NCI-H2227 (cell line): ENCODE measurements at regions not wholly inside any gene's neighbourhood (a gene's known extent, or its start where the extent isn't known, plus 50 kb on each side); places are given as distances from the start of the nearest gene placed in this dataset.

Experiments used
- DNase-seq: peaks from one replicate; lab custom pipeline; 2025; ENCODE audit not compliant: unreplicated experiment; lab: John Stamatoyannopoulos, UW

DNA sequence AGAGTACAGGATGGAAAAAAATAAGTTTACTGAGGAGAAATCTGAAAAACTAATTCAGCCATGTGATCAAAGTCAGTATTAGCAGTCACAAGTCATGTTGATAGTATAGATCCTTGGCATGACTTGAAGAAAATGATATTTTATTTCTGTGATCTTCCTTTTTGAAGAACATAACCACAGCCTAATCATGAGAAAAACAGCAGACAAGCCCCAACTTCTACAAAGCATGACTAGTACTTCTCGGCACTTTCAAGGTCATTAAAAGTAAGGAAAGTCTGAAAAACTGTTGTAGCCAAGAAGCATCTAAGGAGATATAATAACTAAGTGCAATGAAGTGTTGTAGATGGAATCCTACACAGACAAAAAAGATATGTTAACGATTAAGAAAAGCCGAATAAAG is 264.1 kb upstream of the FOXG1 start:
- DNase-seq, result no peak

DNA sequence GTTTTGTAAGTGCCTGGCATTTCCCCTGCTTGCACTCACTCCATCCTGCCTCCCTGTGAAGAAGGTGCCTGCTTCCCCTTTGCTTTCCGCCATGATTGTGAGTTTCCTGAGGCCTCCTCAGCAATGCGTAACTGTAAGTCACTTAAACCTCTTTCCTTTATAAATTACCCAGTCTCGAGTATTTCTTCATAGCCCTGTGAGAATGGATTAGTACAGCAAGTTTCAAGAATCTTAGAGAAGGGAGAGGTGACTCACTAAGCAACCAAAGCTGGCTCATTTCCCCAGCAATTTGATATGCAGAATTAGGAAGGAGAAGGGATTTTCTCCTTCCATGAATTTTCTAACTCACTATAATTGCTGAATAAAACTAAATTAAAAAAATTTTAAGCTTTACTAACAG is 251.0 kb upstream of the FOXG1 start:
- no peak for DNase-seq

DNA sequence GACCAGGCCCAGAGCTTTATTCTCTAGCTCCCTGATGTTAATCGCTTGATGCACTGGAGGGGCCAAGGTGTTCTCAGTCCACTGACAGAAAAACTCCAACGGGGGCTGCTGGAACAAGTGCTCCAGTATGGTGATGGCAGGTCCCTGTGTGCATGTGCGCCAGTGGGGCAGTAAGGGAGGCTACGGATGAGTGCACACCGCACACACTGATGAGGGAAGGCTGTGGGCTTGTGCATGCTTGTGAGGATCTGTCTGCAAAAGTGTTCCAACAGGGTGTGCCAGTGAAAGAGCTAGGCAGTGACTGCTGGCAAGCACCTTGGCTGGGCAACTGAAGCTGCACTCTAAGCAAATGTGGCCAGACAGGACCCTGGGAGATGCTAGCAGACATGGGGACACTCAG is 229.7 kb upstream of the FOXG1 start:
- no peak for DNase-seq

DNA sequence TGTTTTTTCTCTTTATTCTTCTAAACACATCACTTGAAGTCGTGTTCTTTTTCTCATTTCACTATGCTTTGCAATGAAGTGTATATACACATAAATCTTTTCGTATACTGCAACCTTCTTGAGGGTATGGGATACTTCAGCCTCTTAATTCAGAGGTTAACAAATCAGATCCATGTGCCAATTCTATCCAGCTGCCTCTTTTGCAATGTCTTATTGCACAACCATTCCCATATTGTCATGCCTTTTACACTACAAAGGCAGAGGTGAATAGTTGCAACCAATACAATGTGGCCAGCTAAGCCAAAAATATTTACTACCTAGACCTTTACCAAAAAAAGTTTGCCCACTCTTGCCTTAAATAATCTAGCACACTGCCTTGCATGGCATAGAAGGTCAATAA is 224.5 kb upstream of the FOXG1 start:
- DNase-seq, result no peak

DNA sequence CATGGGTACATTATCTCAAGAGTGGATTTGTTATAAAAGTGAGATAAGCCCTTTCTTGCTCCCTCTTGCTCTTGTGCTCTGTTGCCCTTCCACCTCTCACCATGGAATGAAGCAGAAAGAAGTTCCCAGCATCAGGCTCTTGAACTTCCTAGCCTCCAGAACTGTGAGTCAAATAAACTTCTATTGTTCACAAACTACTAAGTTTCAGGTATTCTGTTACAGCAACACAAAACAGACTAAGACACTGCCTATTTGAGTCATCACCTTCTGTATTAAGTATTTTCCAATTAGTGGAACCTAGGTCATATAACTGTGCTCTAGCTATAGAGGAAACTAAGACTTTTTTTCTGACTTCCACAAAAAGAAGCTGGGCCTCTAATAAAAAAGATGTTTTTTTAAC is 201.2 kb upstream of the FOXG1 start:
- DNase-seq, result no peak

DNA sequence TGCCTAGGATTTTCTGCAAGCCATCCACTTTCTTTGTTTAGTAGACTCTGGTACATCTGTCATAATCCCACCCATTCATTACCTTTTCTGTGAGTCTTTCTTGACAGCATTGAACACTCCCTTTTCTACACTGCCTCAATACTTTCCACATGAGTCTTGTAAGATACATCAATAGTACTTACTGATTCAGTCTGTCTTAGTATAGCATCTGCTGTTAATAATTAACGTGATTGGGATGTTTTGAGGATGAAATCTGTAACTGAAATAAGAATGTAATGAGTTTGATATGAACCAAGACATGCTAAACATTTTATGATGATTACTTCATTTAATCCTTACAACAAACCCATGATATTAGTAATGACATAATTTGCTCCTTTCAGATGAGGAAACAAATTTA is 196.2 kb upstream of the FOXG1 start:
- no peak for DNase-seq

DNA sequence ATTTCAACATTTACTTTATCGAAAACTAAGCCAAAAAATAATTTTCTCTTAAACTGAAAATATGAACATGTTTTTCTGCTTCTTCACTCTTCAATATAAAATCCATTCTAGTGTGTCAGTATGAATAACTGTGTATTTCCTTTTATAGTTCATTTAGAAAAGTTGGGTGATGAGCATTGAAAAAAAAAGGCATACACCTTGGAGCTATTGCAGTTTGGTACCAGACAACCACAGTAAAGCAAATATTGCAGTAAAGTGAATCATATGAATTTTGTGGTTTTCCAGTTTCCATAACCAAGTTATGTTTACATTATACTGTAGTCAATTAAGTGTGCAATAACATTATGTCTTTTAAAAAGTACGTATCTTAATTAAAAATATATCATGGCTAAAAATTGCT is 195.0 kb upstream of the FOXG1 start:
- DNase-seq, result no peak

DNA sequence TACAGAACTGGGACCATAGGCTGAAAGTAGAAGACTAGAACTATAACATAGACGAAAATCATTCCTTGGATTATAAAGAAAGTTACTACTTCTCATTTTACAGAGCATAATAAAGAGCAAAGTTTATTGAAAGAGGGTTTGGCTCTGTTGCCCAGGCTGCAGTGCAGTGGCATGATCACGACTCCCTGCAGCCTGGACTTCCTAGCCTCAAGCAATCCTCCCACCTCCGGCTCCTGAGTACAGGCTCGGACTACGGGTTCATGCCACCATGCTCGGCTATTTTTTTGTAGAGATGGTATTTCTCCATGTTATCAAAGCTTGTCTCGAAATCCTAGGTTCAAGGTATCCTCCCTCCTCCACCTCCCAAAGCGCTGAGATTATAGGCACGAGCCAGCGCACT is 190.1 kb upstream of the FOXG1 start:
- DNase-seq, result no peak

DNA sequence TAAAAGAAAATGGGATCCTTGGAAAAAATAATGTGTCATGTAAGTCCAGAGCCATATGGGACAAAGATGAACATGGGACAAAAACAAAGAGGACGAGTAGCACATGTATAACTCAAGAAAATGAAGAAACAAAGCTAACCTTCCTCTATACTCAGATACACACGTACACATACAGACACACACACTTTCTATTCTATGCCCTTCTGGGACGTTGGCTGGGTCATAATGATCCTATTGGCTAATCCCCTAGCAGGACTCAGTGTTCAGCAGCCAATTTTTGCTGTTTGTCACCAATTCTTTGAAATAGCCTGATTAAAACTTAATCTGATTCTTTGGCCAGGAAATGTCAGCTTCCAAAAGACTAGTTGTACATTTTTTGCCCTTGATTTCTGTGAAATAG is 189.4 kb upstream of the FOXG1 start:
- no peak for DNase-seq

DNA sequence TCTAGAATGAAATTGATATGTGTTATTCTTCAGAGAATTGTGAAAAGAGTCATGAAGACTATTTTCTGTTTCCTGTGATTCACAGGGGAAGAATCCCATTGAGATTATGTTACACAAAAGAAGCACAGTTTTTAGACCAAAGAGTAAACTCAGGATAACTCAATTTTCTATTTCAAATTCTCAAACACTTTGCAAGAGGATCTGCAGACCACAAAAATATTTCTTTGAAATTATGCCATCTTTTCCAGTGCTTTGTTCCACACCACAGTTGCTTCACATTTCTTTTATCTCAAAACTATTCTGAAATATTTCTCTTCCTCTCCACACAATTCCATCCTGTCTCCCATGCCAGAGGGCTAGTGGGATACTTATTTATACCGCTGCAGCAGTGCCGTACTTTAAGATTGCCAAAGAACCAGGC is 188.9 kb upstream of the FOXG1 start:
- no peak for DNase-seq

DNA sequence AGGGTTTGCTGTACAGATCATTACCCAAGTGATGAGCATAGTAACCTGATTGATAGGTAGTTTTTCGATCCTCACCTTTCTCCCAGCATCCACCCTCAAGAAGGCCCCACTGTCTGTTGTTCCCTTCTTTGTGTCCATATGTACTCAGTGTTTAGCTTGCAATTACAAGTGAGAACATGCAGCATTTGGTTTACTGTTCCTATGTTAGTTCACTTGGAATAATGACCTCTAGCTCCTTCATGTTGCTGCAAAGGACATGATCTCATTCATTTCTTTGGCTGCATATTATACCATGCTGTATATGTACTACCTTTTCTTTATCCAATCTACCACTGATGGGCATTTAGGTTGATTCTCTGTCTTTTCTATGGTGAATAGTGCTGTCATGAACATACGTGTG is 181.6 kb upstream of the FOXG1 start:
- no peak for DNase-seq

DNA sequence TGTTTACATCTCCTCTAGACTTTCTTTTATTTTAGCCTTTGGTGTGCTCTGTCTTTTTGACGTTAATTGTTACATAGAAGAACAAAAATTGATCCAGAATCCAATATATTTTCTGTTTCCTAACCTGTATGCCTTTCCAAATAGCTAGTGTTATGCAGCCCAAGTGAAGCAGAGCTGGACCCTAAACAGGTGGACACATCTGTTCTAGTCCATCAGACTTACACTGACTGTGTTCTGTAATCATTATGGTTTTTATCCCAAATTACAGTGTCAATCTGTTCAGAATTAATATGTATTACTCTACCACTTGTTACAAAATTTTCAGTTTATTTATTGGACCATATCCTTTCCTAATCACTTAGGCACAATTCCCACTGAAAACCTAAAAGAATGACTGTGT is 176.8 kb upstream of the FOXG1 start:
- no peak for DNase-seq

DNA sequence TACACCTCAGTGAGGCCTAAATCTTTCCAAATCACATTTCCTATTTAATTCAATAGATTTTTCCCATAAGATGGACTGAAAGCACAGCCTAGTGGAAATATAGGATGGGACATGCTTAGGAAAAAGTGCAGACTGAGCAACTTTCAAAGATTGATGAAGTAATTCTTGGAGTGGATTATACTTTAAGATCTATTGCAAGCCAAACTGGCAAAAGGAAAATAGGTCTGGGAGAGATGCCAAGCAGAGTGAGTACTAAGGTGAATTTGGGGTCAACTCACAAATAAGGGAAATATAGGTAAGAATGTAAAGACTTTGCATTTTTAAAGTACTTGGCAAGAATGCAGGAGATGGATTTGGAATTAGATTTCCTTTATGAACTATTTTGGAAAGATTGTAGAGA is 170.2 kb upstream of the FOXG1 start:
- no peak for DNase-seq

DNA sequence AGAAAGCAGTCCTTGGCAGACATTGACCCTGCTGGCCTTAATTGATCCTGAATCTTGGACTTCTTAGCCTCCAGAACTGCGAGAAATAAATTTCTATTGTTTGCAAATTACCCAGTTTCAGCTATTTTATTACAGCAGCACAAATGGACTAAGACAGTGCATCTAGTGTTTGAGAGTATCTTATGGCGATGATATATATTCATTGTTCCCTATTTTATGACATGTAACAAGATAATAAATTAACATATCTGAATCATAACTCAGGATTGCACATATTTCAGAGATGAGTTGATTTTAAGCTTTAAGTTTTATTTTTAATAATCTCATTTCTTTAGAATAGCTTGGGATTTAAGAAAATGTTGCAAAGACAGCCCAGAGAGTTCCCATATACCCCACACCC is 167.4 kb upstream of the FOXG1 start:
- DNase-seq, result no peak

DNA sequence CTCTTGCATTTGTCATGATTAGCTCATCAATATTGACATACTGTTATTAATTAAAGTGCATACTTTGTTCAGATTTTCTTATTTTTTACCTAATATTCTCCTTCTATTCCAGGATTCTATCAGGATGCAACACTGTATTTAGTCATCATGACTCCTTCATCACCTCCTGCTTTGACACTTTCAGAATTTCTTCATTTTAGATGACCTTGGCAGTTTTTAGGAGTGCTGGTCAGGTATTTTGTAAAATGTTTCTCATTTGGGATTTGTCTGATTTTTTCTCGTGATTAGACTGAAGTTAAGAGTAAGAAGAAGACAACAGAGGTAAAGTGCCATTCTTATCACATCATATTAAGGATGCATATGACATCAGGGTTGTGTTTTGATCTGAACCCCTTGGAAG is 167.0 kb upstream of the FOXG1 start:
- no peak for DNase-seq

DNA sequence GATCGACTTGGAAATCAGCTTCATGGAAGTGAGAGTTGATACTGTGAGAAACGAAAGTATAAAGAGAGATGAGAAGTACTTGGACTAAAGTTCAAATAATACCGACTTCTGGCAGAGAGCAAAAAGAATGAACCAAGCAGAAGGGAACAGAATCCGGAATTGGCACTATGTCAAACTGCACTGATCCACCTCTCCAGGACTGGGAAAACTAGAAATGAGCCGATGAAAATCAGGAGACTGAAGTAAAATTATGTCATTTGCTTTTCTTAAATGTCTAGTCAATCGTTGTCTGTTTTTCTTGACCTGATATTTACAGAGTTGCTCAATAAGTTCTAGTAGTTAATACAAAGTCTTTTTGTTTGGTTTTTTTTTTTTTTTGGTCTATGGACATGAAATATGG is 163.0 kb upstream of the FOXG1 start:
- DNase-seq, result no peak

DNA sequence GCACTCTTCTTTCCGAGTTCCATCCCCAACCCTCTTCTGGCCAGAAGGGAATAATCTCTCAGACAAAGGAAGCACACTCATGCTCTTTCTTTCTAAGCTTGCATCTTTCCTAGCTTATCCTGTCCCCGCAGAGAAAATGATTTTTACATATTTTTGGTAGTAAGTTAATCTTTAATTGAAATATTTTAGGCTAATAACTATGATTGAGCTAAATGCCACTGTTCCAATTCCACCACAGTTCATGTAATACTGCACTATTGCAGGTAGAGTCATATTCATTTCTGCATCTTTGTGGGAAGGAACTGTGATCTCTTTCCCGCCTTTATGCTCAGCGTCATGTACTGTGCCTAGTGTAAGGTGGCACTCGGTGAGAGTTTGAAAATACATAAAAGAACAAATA is 158.9 kb upstream of the FOXG1 start:
- DNase-seq, result no peak

DNA sequence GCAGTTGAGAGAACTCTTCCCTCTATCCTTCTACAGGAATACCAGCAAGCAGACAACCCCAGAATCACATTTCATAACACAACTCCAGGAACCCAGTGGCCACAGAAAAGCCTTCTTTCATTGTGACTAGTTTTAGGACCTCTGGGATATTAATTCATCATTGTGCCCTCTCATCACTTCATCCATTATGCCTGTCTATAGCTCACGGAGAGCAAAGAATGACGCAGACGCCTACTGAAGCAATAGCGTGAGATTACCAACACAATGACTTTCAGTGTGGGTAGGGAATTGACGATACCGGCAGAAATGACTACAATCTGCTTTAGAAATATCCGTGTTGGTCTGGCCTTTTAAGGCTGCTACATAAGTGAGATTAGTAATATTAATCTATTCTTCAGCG is 158.1 kb upstream of the FOXG1 start:
- DNase-seq, result peak; percentile 62

DNA sequence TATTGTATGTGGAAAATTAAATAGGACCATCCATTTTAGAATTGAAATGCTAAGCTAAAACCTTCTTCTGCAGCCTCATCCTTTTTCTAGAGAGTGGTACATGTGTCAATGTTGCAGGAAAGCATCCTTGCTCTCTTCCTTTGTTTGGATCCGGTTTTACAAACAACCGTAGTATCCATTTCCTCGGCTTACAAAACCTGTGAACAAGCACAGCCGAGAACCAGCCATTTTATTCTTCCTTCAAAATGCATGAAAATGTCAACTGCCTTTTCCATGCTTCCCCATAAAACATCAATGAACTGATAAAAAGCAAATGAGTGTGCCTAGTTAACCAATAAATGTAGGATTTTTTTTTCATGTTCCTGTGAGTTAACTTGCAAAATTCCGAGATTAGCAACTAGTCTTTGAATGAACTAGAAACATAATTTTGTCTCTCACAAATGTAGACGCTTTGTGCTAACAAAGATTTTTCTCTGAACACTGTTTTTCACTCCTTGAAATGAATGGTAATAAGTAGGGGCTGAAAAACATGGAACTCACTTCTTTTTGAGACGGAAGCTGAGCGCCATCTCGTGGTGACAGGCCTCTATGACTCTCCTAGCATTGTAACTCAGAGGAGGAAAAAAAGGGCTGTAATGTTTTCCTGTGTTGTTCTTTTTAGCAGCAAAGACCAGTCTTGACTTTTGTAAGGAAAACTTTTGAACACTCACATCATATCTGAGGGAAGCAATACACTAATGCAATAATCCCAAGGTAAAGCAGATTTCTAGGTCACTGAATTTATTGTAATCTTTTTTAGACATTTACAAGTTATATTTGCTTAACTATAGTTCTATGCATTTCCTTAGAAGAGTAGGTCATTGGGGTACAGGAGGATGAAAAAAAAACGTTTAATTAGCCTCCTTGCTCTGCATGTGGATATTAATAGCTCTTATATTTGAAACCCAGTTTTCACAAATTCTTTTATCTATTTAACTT is 157.4 kb upstream of the FOXG1 start:
- peak; percentile 90 for DNase-seq

DNA sequence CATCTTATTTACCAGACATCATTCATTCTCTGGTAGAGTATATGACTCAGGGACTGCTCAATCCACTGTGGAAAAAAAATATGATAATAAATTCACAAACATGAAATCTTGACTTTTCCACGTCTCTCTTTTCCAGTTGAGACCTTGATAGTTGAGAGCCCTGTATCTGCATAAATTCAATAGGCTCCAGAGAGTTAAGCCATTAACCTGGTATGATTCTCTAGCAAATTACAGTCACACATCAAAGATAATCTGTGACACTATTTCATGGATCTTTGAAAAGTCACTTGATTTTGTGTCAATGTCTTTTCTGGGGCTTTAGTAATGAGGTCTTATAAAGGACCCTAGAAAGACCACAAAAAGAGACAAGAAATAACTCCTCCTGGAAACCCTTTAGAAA is 154.2 kb upstream of the FOXG1 start:
- no peak for DNase-seq

DNA sequence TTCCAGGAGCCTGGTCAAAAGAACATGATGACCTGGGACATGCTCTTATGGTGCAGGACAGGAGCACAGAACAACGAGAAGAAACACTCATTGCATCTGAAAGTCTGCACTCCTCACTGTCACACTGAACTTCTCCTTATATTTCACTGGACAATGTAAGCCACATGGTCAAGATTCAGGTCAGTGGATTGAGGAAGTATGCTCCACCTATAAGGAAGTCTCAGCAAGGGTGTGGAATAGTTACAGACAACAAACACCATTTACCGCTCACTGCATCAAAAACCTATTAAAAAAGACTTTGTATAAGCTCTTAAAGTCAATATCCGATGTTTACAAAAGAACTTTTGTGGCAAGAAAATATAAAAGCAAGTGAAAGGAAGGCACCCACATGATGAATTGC is 153.1 kb upstream of the FOXG1 start:
- no peak for DNase-seq

DNA sequence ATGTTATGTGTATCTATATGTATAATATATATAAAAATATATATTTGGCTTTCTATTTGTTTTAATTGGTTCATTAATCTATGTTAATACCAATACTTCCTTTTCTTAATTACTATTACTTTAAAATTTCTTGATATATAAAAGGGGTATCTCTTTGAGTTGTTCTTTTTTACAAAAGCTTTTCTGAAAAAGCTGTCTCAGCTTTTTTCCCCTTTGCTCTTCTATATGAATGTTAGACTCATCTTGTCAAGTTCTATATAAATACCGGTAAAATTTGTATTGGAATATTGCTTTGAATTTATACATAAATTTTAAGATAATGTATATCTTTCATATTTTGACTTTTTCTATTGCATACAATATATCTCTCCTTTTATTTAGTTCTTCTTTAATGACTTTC is 139.8 kb upstream of the FOXG1 start:
- DNase-seq, result no peak

DNA sequence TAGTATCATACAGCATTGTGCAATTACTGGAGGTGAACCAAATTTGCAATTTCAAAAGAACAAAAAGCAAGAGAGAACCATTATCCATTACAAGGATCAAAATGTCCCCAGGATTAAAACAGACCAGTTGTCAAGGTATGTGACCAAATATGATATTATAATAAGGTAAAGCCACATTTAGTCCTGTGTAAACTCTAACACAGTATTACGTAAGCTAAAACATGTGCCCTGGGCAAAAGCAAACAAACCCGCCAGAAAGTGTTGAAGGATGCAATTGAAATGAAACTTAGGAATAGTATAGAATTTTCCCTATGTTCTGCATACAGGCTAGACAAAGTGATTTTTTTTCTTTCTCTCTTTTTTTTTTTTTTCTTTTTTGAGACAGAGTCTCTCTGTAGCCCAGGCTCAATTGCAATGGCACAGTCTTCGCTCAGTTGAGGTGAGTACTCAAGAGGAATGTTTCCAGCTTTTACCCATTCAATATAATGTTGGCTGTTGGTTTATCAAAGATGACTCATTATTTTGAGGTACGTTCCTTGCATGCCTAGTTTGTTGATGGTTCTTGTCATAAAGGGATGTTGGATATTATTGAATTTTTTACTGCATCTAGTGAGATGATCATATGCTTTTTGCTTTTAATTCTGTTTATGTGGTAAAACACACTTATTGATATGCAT is 137.1 kb upstream of the FOXG1 start:
- no peak for DNase-seq
